ENCODE measurements at regions not wholly inside any gene's neighbourhood (a gene's known extent, or its start where the extent isn't known, plus 50 kb on each side); places are given as distances from the start of the nearest gene placed in this dataset.

DNA sequence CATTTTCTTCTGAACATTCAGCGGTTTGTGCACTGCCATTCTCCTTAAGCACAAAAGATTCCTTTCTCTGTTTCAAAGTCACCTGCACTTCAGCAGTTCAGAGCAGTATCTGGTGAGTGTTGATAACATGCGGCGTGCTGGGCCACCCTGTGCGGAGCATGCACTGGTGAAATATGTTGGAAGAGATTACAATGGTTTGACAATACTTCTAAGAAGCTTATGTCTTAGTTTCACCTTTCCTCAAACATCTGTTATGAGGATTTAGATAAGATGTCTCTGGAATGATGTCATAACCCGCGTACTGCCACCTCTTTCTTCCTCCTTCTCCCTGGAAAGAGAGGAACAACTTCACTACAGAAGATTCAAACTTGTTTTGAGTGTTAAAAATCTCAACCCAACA is 650.3 kb downstream of the AJAP1 start:
- no peak for DNase-seq

- no peak for DNase-seq
Observed at GRCh38 chr1:5298376-5298775, 644.0 kb downstream of the AJAP1 start.

DNA sequence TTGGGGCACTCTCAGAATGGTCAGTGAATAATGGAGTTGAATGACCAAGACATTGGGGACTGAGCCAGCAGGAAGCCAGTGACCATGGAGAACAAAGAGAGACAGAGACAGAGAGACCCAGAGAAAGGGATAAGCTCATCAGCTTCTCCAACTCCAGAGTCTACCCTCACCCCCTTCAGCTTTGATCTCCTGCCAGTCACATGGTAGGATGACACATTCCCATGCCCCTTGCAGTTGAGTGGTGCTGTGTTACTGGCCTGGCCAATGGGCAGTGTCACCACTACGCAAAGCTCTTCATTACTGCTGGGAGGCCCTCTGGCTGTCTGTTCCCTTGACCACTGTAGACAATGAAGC is 643.5 kb downstream of the AJAP1 start:
- no peak for DNase-seq

GRCh38 chr1:5297180-5297885 is 642.9 kb downstream of the AJAP1 start:
- DNase-seq, result no peak

GRCh38 chr1:5296557-5297179 is 642.3 kb downstream of the AJAP1 start:
- DNase-seq, result no peak

GRCh38 chr1:5296095-5296494 is 641.7 kb downstream of the AJAP1 start:
- no peak for DNase-seq

GRCh38 chr1:5291889-5292288 is 637.5 kb downstream of the AJAP1 start:
- no peak for DNase-seq

DNA sequence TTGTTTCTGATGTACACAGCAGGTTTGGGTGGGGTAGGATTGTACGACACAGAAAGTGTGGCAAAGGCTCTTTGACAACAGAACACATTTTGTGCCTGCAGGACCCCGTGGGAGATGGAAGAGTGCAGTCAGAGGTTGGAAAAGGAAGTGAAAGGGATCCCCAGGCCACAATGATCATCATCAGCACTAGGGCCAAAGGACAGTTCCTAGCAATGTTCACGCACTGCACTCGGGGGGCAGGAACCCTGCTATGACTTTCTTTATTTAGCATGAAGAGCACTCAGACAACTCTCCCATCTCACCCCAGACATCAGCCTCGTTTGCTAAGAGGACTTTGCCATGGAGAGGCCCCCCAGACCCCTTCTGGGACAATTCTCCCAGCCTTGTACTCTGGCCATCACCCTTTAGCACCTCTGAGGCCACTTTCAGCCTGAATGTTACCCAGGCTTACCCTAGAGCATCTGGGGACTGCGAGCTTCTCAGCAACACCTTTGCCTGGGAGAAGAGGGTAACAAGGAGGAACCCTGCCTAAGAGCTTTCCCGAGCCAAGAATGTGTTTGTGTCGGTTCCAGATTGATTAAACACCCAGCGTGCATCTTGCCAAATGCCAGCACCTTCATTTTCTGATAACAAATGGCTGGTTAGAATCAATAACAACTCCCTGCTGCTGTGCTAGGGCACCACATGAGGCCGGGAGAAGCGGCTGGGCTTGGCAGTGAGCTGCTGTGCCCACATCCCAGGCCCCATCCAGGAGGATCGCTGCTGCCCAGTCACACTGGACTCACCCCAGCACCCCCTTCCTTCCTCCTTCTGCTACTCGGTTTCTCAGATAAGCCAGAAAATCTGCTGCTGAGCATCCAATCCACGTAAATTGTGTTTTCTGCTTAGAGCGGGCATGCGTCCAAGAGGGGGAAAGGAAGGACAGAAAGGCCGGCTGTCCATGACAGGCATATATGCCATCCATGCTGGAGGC is 633.1 kb downstream of the AJAP1 start:
- DNase-seq, result no peak

DNA sequence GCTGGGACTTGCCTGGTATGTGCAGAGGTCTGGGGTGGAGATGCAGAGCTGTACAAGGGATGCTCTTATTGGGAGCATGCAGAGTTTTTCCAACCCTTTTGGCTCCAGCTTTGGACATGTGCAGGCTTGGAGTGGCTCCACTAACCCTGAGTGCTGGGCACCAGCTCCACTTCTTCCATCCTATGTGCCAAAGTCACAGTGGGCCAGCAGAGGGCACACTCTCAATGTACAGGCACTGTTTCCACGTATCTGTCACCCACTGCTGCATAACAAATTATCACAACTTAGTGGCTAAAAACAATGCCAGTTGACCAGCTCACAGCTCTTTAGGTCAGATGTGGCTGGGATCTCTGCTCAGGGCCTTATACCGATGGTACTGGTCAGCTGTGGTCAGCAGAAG is 631.8 kb downstream of the AJAP1 start:
- DNase-seq, result no peak

DNA sequence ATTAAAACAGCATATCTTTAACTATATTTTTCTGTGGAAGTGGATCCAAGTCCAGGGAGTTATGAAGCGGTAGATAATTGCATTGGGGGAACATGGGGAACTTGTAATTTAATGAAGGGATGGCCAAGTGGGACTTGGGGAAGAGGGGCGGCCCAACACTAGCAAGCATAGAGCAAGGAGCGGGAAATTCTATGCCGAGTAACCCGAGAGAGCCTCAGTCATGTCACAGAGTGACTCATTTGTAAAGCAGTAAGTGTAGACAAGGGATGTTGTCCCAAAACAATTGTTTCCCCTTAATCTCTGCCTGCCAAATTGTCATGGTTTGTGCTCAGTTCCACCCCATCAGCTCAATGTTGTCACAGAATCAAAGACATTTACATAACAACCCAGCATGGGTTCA is 620.1 kb downstream of the AJAP1 start:
- no peak for DNase-seq

GRCh38 chr1:5273280-5274003 is 619.0 kb downstream of the AJAP1 start:
- DNase-seq, result no peak

GRCh38 chr1:5272325-5272724 is 617.9 kb downstream of the AJAP1 start:
- no peak for DNase-seq

DNA sequence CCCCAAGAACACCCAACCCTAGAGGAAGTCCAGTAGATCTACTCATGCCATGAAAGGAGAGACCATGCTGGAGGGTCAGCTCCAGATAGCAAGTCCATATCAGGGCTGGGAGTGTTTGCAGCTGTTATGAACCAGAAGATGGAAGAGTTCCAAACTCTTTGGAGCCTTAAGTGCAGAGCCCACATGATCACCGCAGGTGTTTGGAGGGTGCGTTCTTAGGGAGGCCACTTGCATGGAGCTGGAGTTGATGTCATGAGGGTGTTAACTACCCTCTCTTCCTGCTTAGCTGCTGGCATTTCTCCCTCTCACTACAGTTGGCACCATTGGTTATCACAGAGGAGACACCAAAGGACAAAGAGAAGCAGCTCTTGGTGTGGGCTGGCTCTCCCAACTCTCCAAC is 616.9 kb downstream of the AJAP1 start:
- no peak for DNase-seq

GRCh38 chr1:5269901-5270300 is 615.5 kb downstream of the AJAP1 start:
- no peak for DNase-seq

DNA sequence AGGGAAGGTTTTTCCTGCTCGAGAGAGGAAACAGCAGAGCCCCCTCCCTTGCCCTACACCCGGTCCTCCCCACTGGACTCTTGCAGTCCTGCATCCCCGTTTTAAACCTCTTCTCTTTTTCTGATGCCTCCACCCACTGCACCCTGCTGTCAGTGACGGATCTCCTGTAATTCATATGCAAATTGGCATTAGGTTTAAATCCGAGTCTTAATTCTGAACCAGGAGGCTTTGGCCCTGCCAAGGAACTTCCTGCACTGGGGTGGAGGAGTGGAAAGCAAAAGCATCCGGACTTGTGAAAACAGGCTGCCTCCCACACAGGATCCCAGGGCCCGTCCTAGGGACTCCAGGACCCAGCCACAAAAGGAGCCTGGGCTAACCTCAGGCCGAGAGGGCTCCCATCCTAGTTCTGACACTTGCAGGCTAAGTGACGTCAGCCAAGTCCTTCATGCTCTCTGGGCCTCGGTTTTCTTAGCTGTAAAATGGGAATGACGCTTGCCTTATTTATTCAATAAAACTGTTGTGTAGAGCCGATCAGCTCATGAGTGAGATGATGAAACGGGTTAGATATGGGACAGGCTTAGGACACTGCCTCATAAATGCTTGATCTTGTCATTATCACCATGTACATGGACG is 613.3 kb downstream of the AJAP1 start:
- DNase-seq, result no peak

GRCh38 chr1:5265438-5266075 is 611.1 kb downstream of the AJAP1 start:
- DNase-seq, result no peak

DNA sequence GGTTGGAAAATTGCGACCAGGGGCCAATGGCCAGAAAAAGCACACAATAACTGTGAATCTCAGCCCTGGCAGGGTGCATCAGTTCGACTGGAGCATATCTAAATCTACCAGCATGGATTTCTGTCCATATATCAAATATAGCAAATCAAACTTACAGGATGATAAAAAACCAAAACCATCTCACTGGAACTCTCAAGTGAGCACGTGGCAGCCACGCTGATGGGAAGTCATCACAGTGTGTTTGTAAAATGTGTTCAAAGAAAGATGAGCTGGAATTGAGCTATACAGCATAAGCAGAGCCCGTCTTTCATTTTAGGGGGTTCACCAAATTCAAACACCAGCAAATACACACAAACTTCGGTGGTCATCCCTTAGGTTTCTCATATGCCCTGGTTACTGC is 610.1 kb downstream of the AJAP1 start:
- no peak for DNase-seq

DNA sequence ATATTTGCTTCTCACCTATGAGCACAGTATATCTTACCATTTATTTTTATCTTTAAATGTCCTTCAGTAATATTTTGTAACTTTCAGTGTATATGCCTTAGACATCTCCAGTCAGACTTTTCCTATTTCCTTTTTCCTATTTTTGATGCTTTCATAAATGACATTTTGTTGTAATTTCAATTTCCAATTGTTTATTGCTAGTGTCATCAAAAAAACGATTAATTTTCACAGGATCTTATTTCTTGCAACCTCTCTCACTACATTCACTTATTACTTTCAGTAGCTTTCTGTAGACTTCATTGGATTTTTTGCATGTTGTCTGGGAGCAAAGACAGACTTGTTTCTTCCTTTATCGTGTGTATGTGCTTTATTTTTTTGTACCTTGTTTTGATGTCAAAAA is 602.4 kb downstream of the AJAP1 start:
- DNase-seq, result no peak

GRCh38 chr1:5254975-5255374 is 600.6 kb downstream of the AJAP1 start:
- no peak for DNase-seq

- DNase-seq, result no peak
Observed at GRCh38 chr1:5254131-5254725, 599.8 kb downstream of the AJAP1 start.

- DNase-seq, result no peak
Observed at GRCh38 chr1:5253036-5253435, 598.6 kb downstream of the AJAP1 start.

- DNase-seq, result no peak
Observed at GRCh38 chr1:5250336-5250735, 595.9 kb downstream of the AJAP1 start.

All from NCI-H1105 (cell line).